ENCODE measurements at regions not wholly inside any gene's neighbourhood (a gene's known extent, or its start where the extent isn't known, plus 50 kb on each side); places are given as distances from the start of the nearest gene placed in this dataset.

GRCh38 chr7:133180717-133181116 is 72.2 kb upstream of the EXOC4 start:
- Histone ChIP-seq H3K27me3 (no peaks in the 10 kb centered on the region), H3K27ac (no peak overlapping the region), H3K4me1 (no peaks in the 10 kb centered on the region), H3K36me3 (ENCODE audit: low read depth, missing control alignments) (no peaks in the 10 kb centered on the region), H3K9me3 (no peaks in the 10 kb centered on the region), H3K4me3 (no peak overlapping the region)
- 76 to 88% methylated on average over 4 of the region's 4 CpGs for WGBS, 2 donors
- TF ChIP-seq POLR2A (IDR thresholded peaks at IDR 0.05) (no peak), CTCF (IDR thresholded peaks at IDR 0.05) (no peak)
- DNase-seq, result no peak
- intact Hi-C loops (cut with DNase I; ENCODE audit: low total_unique reads), result no loop called here

GRCh38 chr7:133183042-133183794 is 69.7 kb upstream of the EXOC4 start:
- H3K36me3 ChIP-seq (ENCODE audit: low read depth, missing control alignments), result no peaks in the 10 kb centered on the region
- H3K27me3 ChIP-seq, result no peaks in the 10 kb centered on the region
- intact Hi-C loops (cut with DNase I; ENCODE audit: low total_unique reads), result no loop called here
- TF ChIP-seq POLR2A (IDR thresholded peaks at IDR 0.05), result no peak
- no peak for TF ChIP-seq CTCF (IDR thresholded peaks at IDR 0.05)
- DNase-seq, result no peak
- H3K4me1 ChIP-seq, result no peaks in the 10 kb centered on the region
- H3K9me3 ChIP-seq, result no peaks in the 10 kb centered on the region
- H3K27ac ChIP-seq, result no peak overlapping the region
- WGBS, 2 donors, result 53 to 62% methylated on average over 7 to 10 of the region's 10 CpGs
- no peak overlapping the region for H3K4me3 ChIP-seq

DNA sequence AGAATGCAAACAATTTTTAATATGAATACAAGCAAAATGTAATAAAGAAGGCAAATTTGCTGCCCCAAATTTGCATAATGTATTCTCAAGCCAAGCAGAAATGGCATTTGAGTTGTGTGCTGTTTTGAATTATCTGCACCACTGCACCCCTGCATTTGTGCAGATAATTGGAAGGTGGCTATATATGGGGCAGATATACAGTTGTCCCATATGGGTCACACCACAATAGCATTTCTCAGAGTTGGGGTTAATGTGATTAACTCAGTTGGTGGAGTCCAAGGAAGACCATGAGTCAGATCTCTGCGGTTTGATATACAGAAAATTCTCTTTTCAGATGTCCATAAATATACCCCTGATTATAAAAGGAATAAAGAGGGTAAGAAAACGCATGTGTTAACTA is 68.9 kb upstream of the EXOC4 start:
- Histone ChIP-seq H3K27me3 (no peaks in the 10 kb centered on the region), H3K27ac (no peak overlapping the region), H3K9me3 (no peaks in the 10 kb centered on the region), H3K4me1 (no peaks in the 10 kb centered on the region), H3K4me3 (no peak overlapping the region), H3K36me3 (ENCODE audit: low read depth, missing control alignments) (no peaks in the 10 kb centered on the region)
- no peak for TF ChIP-seq CTCF (IDR thresholded peaks at IDR 0.05)
- no peak for TF ChIP-seq POLR2A (IDR thresholded peaks at IDR 0.05)
- intact Hi-C loops (cut with DNase I; ENCODE audit: low total_unique reads), result no loop called here
- 40 to 68% methylated on average over 2 of the region's 2 CpGs for WGBS, 2 donors
- DNase-seq, result no peak

- WGBS, 2 donors, result 41 to 74% methylated on average over 1 of the region's 1 CpG
- H3K27me3 ChIP-seq, result no peaks in the 10 kb centered on the region
- no peaks in the 10 kb centered on the region for H3K36me3 ChIP-seq (ENCODE audit: low read depth, missing control alignments)
- no peaks in the 10 kb centered on the region for H3K4me1 ChIP-seq
- no peak for DNase-seq
- TF ChIP-seq CTCF (IDR thresholded peaks at IDR 0.05), result no peak
- no peak for TF ChIP-seq POLR2A (IDR thresholded peaks at IDR 0.05)
- intact Hi-C loops (cut with DNase I; ENCODE audit: low total_unique reads), result no loop called here
- H3K4me3 ChIP-seq, result no peak overlapping the region
- no peak overlapping the region for H3K27ac ChIP-seq
- H3K9me3 ChIP-seq, result no peaks in the 10 kb centered on the region
Observed at GRCh38 chr7:133185512-133185911, 67.4 kb upstream of the EXOC4 start.

- no peaks in the 10 kb centered on the region for H3K9me3 ChIP-seq
- H3K27me3 ChIP-seq, result no peaks in the 10 kb centered on the region
- no peaks in the 10 kb centered on the region for H3K4me1 ChIP-seq
- H3K4me3 ChIP-seq, result no peak overlapping the region
- TF ChIP-seq POLR2A (IDR thresholded peaks at IDR 0.05) (no peak), CTCF (IDR thresholded peaks at IDR 0.05) (no peak)
- no peak overlapping the region for H3K27ac ChIP-seq
- WGBS, 2 donors, result 92 to 95% methylated on average over 1 of the region's 1 CpG
- no peak for DNase-seq
- no peaks in the 10 kb centered on the region for H3K36me3 ChIP-seq (ENCODE audit: low read depth, missing control alignments)
- intact Hi-C loops (cut with DNase I; ENCODE audit: low total_unique reads), result no loop called here
Observed at GRCh38 chr7:133186060-133186459, 66.8 kb upstream of the EXOC4 start.
